Mucosa of rectum (tissue), 2 donors: ENCODE measurements at regions not wholly inside any gene's neighbourhood (a gene's known extent, or its start where the extent isn't known, plus 50 kb on each side); places are given as distances from the start of the nearest gene placed in this dataset.
"Not testable (repeated sequence)": the region's sequence is repeated elsewhere in the genome, so short reads cannot be mapped to it uniquely, and the experiment has no call there.

ENCODE experiments used
- H3K27ac ChIP-seq, 2 donors: one replicate each; pipeline ENCODE4 v1.7.0; 2013; ENCODE audit warnings: inconsistent platforms in 2 of 2, low read depth in 2 of 2, low read length in 2 of 2
- H3K27me3 ChIP-seq, 2 donors: one replicate each; pipeline ENCODE4 v1.7.0; 2013; ENCODE audit warnings: low read length in 2 of 2; ENCODE audit not compliant: control insufficient read depth in 2 of 2, insufficient read depth in 2 of 2
- H3K36me3 ChIP-seq, 2 donors: one replicate each; pipeline ENCODE4 v1.7.0; 2013; ENCODE audit warnings: low read length in 2 of 2; ENCODE audit not compliant: control insufficient read depth in 2 of 2, insufficient read depth in 2 of 2
- H3K4me1 ChIP-seq, 2 donors: one replicate each; pipeline ENCODE4 v1.7.0; 2013; ENCODE audit warnings: low read length in 2 of 2, mild to moderate bottlenecking in 1 of 2; ENCODE audit not compliant: control insufficient read depth in 2 of 2, insufficient read depth in 2 of 2
- H3K4me3 ChIP-seq, 2 donors: one replicate each; pipeline ENCODE4 v1.7.0; 2013; ENCODE audit warnings: low read length in 2 of 2
- H3K9ac ChIP-seq, 2 donors: one replicate each; pipeline ENCODE4 v1.7.0; 2013; ENCODE audit warnings: low read length in 2 of 2, low read depth in 1 of 2, mild to moderate bottlenecking in 1 of 2
- H3K9me3 ChIP-seq, 2 donors: one replicate each; pipeline ENCODE4 v1.7.0; 2013; ENCODE audit warnings: low read length in 2 of 2; ENCODE audit not compliant: control insufficient read depth in 2 of 2
- donor health status: healthy.
- donor health status: Normal muscosa, but diverticular disease.

GRCh38 chr10:42533866-42534265 is 104.5 kb downstream of the ZNF33B start:
- H3K4me3 ChIP-seq, H3K27me3 ChIP-seq, H3K36me3 ChIP-seq, H3K27ac ChIP-seq, H3K9ac ChIP-seq, H3K4me1 ChIP-seq, H3K9me3 ChIP-seq: not testable (repeated sequence)

- Histone ChIP-seq H3K4me1 (no peaks in the 10 kb centered on the region), H3K4me3 (no peak overlapping the region), H3K9ac (no peak overlapping the region), H3K36me3 (no peaks in the 10 kb centered on the region), H3K27me3 (no peaks in the 10 kb centered on the region), H3K9me3 (peaks cover 4 to 6% of the 10 kb centered on the region in 2 donors), H3K27ac (no peak overlapping the region)
Measured at GRCh38 chr10:42532996-42533395, 105.4 kb downstream of the ZNF33B start.

- H3K4me3 ChIP-seq, result no peak overlapping the region
- peaks cover 14 to 38% of the 10 kb centered on the region in 2 donors for H3K36me3 ChIP-seq
- H3K4me1 ChIP-seq, result no peaks in the 10 kb centered on the region
- H3K27me3 ChIP-seq, result no peaks in the 10 kb centered on the region
- no peak overlapping the region for H3K27ac ChIP-seq
- no peak overlapping the region for H3K9ac ChIP-seq
- peaks cover 31 to 47% of the 10 kb centered on the region in 2 donors for H3K9me3 ChIP-seq
Measured at GRCh38 chr10:42523098-42523497, 115.3 kb downstream of the ZNF33B start.

GRCh38 chr10:42519761-42520460 is 118.5 kb downstream of the ZNF33B start:
- peaks cover 50 to 60% of the 10 kb centered on the region in 2 donors for H3K9me3 ChIP-seq
- H3K27me3 ChIP-seq, result no peaks in the 10 kb centered on the region
- H3K27ac ChIP-seq, result no peak overlapping the region
- no peak overlapping the region for H3K4me3 ChIP-seq
- H3K4me1 ChIP-seq, result no peaks in the 10 kb centered on the region
- no peak overlapping the region for H3K9ac ChIP-seq
- H3K36me3 ChIP-seq, result peaks cover 14 to 34% of the 10 kb centered on the region in 2 donors

GRCh38 chr10:42519079-42519478 is 119.3 kb downstream of the ZNF33B start:
- Histone ChIP-seq H3K4me3 (no peak overlapping the region), H3K27ac (no peak overlapping the region), H3K4me1 (no peaks in the 10 kb centered on the region), H3K9me3 (peaks cover 52 to 60% of the 10 kb centered on the region in 2 donors), H3K9ac (no peak overlapping the region), H3K36me3 (peaks cover 14 to 29% of the 10 kb centered on the region in 2 donors), H3K27me3 (no peaks in the 10 kb centered on the region)

DNA sequence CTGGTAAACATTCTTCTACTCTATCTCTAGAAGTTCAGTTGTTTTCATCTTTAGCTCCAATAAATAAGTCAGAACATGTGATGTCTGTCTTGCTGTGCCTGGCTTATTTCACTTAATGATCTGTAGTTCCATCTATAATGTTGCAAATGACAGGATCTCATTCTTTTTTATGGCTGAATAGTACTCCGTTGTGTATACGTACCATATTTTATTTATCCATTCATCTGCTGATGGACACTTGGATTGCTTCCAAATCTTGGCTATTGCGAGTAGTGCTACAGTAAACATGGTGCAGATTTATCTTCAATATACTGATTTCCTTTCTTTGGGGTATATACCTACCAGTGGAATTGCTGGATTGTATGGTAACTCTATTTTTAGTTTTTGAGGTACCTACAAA is 124.4 kb downstream of the ZNF33B start:
- Histone ChIP-seq H3K4me1 (no peaks in the 10 kb centered on the region), H3K4me3 (no peak overlapping the region), H3K9ac (no peak overlapping the region), H3K36me3 (no peaks in the 10 kb centered on the region), H3K27ac (no peak overlapping the region), H3K9me3 (peaks cover 31 to 39% of the 10 kb centered on the region in 2 donors), H3K27me3 (no peaks in the 10 kb centered on the region)

- H3K4me1 ChIP-seq, result no peaks in the 10 kb centered on the region
- no peak overlapping the region for H3K9ac ChIP-seq
- no peak overlapping the region for H3K4me3 ChIP-seq
- H3K36me3 ChIP-seq, result no peaks in the 10 kb centered on the region
- H3K9me3 ChIP-seq, result no peaks in the 10 kb centered on the region
- no peak overlapping the region for H3K27ac ChIP-seq
- H3K27me3 ChIP-seq, result no peaks in the 10 kb centered on the region
Measured at GRCh38 chr10:42491801-42492200, 146.6 kb downstream of the ZNF33B start.

DNA sequence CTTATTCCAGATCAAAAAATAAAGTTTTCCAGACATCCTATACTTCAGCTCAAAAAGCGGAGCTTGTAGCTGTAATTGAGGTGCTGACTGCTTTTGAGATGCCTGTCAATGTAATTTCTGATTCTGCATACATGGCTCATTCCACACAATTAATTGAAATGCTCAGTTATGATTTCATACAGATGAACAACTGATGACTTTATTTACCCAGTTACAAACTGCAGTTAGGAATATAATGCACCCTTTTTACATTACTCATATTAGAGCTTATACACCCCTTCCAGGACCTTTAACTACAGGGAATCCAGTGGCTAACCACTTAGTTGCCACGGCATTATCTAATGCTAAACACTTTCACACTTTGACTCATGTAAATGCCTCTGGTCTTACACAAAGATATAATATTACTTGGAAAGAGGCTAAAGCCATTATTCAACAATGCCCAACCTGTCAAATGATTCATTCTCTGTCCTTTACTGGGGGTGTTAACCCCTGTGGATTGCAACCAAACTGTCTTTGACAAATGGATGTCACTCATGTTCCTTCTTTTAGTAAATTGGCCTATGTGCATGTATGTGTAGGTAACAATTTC is 147.3 kb downstream of the ZNF33B start:
- no peak overlapping the region for H3K9ac ChIP-seq
- H3K36me3 ChIP-seq, result no peaks in the 10 kb centered on the region

GRCh38 chr10:42490368-42490767 is 148.0 kb downstream of the ZNF33B start:
- no peak overlapping the region for H3K9ac ChIP-seq
- no peaks in the 10 kb centered on the region for H3K27me3 ChIP-seq
- no peaks in the 10 kb centered on the region for H3K4me1 ChIP-seq
- H3K36me3 ChIP-seq, result no peaks in the 10 kb centered on the region
- no peaks in the 10 kb centered on the region for H3K9me3 ChIP-seq
- H3K27ac ChIP-seq, result no peak overlapping the region
- H3K4me3 ChIP-seq, result no peak overlapping the region

More for the DNA sequence above, 147.3 kb downstream of the ZNF33B start:
- H3K4me1 ChIP-seq, result no peaks in the 10 kb centered on the region
- no peaks in the 10 kb centered on the region for H3K9me3 ChIP-seq
- no peaks in the 10 kb centered on the region for H3K27me3 ChIP-seq
- no peak overlapping the region for H3K27ac ChIP-seq
- H3K4me3 ChIP-seq, result no peak overlapping the region

- H3K27ac ChIP-seq, result no peak overlapping the region
- H3K9me3 ChIP-seq, result no peaks in the 10 kb centered on the region
- H3K36me3 ChIP-seq, result no peaks in the 10 kb centered on the region
- no peaks in the 10 kb centered on the region for H3K27me3 ChIP-seq
- H3K4me3 ChIP-seq, result no peak overlapping the region
- no peaks in the 10 kb centered on the region for H3K4me1 ChIP-seq
- H3K9ac ChIP-seq, result no peak overlapping the region
Measured at GRCh38 chr10:42488416-42488815, 150.0 kb downstream of the ZNF33B start.
